B cell (primary cell): ENCODE measurements at regions not wholly inside any gene's neighbourhood (a gene's known extent, or its start where the extent isn't known, plus 50 kb on each side); places are given as distances from the start of the nearest gene placed in this dataset.

ENCODE experiments used
- EZH2 ChIP-seq: IDR thresholded peaks from 2 replicates; pipeline ENCODE4 v1.6.1; 2012; ENCODE audit warnings: borderline replicate concordance, low read depth, mild to moderate bottlenecking, moderate library complexity, low read length; ENCODE audit not compliant: insufficient read depth, poor library complexity, severe bottlenecking
- TF ChIP-seq, protein P1 (sequence below): fragments of 200-600 bp; IDR thresholded peaks from one replicate; pipeline ENCODE4 v1.8.0; 2022; ENCODE audit warnings: antibody characterized with exemption, mild to moderate bottlenecking

DNA sequence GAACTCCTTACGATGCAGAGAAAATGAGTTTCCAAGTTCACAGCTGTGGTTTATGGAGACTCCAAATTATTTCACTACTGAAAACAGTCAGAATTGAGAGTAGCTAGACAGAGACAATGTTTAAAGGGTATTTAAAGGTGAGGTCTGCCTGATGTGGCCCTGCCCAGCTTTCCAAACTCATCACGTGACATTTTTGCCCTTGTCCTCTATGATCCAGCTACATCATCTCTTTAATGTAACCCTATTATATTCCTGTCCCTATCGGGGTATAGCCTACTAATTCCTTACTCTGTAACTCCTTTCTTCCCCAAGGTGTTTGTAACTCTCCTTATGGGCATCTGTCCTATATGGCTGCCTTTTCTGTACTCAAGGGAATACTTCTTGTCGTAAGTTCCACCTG lies 297.2 kb downstream of the GRXCR1 start:
- TF ChIP-seq, protein P1, sequence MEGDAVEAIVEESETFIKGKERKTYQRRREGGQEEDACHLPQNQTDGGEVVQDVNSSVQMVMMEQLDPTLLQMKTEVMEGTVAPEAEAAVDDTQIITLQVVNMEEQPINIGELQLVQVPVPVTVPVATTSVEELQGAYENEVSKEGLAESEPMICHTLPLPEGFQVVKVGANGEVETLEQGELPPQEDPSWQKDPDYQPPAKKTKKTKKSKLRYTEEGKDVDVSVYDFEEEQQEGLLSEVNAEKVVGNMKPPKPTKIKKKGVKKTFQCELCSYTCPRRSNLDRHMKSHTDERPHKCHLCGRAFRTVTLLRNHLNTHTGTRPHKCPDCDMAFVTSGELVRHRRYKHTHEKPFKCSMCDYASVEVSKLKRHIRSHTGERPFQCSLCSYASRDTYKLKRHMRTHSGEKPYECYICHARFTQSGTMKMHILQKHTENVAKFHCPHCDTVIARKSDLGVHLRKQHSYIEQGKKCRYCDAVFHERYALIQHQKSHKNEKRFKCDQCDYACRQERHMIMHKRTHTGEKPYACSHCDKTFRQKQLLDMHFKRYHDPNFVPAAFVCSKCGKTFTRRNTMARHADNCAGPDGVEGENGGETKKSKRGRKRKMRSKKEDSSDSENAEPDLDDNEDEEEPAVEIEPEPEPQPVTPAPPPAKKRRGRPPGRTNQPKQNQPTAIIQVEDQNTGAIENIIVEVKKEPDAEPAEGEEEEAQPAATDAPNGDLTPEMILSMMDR = no peak
- no peak for TF ChIP-seq EZH2
